GM18861 (cell line): ENCODE measurements at regions not wholly inside any gene's neighbourhood (a gene's known extent, or its start where the extent isn't known, plus 50 kb on each side); places are given as distances from the start of the nearest gene placed in this dataset.
"Not testable (repeated sequence)": the region's sequence is repeated elsewhere in the genome, so short reads cannot be mapped to it uniquely, and the experiment has no call there.

ENCODE experiments used
- ATAC-seq: cut with Tn5 transposase; IDR thresholded peaks from one replicate; pipeline ENCODE4 v1.9.1; 2021; ENCODE audit not compliant: unreplicated experiment

DNA sequence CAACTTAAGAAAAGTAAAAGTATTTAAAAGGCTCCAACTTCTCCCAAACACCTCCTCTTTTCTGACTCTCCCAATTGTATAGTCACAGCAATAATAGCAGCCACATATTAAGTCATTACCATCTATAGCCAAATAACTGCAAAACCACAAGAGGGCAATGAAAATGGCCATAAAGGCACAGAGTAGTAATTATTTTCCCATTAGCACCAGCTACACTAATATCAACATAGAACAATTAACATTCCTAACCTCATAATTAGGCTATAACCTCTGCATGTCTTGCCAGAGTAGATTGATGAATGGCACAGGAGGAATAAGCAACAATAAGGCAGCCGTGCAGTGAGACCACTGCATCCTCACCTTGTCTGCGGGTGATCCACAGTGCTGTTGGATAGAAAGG is 226.4 kb upstream of the SERP2 start:
- ATAC-seq = no peak

DNA sequence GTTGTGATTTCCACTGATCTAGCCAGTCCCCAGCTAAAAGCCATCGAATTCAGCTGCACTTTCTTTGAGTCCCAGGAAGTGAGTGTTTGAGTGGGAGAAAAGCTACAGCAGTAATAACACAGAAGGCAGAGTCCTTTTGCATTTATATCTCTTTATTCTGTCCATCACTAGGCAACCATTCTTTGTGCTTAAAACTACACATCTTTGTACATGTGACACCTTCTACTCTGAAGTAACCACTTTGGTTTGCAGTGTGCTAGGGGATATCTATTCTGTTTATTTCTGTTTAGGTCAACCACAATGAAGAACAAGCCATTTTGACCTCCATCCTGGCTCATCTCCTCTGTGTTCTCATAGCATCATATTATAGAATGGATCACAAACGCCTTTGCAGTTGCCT is 226.0 kb upstream of the SERP2 start:
- ATAC-seq = no peak

DNA sequence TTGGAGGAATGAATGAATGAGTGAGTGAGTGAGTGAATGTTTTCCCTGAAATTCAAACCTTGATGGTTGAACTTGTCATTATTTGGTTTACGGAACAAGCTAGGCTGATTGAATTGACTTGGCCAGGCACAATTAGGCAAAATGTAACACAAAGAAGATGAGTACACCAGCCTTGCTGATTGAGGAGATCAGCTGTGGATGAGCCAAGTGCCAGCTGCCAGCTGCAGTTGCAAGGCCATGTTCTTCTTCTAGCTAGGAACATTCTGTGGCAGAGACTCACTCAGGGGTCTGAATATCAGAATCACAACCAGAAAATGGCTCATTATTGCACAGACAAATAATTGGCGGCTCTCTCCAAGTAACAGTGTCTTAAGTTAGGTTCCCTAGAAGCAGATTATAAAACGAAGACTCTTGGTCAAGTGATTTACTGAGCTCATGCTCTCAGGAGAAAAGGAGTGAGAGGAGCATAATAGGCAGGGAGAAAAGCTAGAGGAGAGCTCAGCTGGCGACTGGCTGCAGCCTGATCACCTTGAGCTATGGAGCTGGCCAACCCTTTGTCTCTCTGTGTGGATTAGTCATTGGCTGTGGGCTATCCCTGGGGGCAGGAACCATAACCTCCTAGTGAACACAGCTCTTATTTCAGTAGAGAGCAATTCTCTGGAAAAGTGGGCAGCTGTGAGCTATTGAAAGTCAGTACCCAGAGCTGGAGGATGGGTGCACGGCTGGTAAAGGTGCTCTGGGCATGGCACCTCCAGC is 225.3 kb upstream of the SERP2 start:
- ATAC-seq = no peak

DNA sequence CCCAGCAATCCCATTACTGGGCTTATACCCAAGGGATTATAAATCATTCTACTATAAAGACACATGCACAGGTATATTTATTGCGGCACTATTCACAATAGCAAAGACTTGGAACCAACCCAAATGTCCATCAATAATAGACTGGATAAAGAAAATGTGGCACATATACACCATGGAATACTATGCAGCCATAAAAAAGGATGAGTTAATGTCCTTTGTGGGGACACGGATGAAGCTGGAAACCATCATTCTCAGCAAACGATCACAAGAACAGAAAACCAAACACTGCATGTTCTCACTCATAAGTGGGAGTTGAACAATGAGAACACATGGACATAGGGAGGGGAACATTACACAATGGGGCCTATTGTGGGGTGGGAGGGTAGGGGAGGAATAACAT is 224.4 kb upstream of the SERP2 start:
- not testable (repeated sequence) for ATAC-seq

DNA sequence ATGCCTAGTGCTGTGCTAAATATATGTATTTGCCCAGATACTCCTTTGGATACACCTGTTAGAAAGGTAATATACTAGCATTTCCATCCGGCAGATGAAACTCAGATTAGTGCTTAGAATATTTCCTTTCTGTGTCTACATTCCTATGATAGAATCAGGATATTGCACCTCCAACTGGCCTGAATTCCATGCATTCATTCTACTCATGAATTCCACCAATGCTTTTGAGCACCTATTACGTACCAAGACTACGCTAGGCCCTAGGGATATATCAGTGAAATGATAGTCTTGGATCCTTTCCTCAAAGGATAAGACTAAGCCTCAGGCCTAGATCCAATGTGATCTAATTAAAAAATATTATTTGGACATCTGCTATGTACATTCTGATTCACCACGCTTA is 223.8 kb upstream of the SERP2 start:
- ATAC-seq = no peak

DNA sequence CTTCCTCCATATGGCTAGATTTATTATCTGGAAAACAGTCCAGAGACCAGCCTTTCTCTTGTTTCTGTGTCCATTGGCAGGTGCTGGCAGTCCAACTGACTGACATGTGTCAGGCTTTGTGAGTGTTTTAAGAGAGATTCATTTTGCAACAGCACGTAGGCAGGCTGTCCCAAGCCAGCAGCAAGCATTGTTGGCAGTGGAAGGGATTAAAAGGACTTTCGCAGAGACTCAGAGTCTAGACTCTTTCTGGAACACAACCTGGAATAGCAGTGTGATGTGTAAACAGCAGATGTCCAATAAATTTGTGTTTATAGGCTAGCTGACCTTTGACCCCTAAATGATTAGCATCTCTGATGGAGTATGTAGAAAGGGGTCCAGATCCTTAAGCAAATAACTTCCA is 222.2 kb upstream of the SERP2 start:
- no peak for ATAC-seq

DNA sequence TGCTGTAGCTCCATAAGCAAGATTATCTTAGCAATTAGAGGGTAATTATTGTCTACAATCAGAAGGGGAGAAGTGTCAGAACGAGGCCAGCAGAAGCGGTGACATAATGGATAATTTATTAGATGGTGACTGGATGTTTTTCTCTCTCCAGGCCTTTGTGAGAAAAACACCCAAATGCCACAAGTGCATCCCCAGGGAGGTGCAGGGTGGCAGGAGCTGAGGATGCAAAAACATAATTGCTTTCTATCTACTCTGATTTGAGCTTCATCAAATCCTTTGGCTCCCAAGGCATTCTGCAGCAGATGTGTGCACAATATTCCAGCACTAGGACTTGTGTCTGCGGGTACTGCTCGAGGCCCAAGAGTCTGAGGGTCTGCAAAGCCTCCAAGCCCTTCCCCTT is 220.1 kb upstream of the SERP2 start:
- no peak for ATAC-seq

DNA sequence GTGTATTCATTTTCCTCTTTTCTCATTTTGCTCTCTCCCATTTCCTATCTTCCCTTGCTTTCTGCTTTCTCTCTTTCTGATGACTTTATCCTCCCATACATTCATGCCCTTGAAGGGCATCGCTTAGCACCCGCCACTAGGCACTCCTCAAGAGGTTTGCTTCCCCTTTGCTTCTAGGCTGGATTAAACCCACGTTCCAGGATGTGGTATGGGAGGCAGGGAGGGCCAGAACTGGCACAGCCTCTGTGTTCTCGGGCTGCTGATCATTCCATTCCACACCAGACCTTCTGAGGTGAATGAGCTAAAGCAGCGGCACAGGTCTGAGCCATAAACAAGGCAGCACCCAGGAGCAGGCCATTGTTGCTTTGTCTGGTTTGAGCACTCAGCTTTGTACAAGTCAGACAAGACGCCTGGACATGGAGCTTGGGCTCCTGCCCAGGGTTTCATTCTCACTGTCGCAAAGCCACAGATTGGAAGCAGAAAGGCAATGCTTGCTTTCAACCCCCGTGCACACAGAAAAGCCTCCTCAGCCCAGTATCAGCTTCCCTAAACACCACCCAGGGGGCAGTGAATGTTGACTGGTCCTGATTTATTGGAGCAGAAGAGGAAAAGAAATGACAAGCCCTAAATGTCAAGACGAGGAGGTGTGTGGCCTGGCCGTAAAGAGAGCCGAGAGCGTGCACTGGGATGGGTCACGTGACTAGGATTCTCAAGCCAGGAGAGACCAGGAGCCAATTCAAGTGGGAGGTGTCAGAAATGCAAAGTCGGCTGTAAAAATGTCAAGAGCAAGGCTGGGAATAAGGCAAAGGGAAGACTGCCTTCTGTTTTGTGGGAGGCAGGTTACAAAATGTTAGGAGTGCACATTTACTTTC is 218.0 kb upstream of the SERP2 start:
- ATAC-seq = no peak

DNA sequence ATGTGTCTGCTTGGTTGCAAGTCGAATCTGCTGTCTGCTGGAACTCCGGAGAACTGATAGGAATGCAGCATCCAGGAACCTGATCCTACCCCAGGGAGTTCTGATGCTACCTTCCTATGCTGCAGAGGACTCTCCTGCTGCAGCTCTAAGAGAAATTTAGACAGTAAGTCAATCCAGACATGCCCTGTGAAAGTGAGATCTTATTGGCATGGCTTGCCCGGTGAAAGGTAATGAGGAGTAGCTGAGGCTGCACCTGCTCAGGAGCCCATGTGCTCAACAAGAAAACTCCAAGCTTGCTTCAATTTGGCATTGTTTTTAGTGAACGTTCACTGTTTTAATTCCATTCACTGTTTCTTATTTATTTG is 217.3 kb upstream of the SERP2 start:
- no peak for ATAC-seq

DNA sequence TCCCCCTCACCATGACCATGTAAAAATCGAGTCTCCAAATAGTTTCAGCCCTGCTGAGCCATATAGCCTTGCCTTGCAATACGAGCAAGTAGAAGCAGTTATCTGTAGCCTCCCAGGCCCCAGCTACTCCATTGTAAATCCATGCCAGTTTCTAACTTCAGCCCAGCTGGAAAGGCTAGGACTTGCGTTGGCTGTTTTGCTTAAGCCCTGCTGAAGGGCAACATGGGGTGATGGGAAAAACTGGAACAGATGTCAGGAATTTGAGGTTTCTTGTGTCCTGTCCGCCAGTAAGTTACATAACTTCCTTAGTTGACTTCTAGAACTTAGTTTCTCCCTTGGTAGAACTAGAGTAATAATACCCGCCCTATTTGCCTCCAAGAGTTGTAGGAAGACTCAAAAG is 216.0 kb upstream of the SERP2 start:
- no peak for ATAC-seq

DNA sequence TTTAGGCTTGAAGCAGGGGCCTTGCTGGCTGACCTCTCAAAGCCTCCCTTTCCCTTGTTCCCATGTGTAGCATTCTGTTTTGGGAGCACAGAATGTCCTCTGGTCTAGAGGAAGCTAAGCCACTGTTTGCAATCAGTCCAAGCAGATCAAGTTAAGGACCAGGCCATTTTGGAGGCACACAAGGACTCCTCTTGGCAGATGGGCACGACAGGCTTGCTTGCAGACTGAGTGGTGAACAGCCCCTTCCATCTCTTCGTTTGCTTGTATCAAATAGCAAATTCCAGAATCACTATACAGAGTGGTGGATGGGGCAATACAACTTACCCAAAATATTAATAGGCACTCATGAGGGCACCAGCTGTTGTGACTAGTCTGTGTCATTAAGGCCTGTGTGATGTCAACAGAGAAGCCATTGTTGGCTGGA is 215.5 kb upstream of the SERP2 start:
- ATAC-seq = no peak

DNA sequence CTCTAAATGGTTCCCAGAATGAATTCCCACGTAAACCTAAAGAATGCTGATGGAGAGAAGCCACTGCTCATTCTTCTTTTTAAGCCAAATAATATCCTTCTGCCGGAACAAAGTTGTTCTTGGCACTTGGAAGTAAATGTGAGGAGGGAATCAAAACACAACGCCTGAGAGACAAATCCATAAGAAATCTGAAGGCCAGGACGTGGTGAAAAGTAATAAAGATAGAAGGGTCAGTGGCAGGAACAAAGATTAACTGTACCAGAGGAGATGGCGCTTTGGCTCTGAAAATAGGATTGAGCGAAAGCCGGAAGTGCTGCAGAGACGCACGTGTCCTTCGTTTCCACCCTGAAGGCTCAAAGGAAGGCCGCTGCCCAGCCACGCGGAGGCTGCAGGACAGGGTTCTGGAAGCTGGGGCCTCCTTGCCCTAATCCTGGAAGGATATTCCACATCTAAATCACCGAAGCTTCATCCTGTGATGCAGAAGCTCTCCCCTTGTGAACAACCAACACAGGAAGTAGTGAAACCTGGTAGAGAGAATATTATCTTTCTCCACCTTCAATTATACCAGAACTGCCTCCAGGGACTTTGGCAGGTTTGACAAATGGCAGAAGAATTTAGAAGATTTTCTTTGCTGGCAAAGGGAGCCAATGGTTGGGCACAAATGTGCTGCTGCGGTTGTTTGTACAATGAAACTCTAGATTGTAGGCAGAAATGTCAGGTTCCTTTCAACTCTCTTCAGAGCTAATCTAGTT is 214.6 kb upstream of the SERP2 start:
- no peak for ATAC-seq

DNA sequence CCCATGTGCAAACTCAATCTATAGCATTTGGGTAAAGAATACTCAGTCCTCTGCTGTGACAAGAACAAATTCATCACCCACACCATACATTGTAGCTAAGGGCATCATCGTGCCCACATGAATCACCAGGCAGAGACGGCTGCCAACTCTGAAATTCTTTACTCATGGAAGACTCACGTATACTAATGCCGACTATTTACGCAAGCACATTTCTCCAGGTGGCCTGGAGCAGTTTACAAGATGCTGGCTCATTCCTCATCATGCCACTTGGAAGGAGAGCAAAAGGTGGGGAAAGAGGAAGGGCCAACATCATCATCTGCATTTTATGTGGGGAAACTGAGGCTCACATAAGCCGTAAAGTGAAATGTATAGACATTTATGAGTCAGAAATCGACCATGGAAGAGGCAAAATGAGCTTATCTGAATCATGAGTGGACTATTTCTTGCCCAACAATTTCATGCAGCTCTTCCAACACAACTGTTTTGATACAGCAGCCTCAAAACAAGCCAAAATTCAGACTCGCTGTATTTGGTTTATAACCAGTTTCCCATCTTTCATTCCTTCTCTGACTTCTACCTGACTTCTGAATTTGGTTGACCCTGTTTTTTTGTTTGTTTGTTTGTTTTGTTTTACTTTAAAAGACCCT is 213.9 kb upstream of the SERP2 start:
- no peak for ATAC-seq

DNA sequence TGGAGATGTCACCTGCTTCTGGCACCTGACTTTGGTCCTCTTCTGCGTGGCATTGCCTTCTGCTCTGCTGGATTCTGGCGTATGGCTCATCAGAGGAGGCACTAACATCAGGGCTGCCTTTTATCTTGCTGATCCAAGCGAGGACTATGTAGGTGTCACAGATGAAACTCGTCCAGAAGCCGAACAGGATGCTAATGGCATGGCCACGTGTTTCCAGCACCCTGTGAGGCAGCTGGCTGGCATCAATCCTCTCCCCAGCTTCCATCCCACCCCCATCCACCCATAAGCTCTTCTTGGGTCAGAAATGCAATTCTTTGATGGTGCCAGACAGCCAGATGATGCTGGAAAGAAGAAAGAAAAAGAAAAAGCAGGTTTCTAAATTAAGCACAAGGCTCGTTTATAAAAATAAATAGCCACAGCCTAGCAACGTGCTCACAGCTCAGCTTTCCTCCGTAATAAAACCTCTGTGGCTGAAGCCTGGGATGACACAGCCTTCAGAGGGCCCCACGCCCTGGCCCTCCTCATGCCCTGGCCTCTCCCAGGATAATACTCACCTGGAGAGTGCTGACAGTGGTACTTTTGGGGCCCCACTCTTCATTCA is 212.9 kb upstream of the SERP2 start:
- no peak for ATAC-seq

DNA sequence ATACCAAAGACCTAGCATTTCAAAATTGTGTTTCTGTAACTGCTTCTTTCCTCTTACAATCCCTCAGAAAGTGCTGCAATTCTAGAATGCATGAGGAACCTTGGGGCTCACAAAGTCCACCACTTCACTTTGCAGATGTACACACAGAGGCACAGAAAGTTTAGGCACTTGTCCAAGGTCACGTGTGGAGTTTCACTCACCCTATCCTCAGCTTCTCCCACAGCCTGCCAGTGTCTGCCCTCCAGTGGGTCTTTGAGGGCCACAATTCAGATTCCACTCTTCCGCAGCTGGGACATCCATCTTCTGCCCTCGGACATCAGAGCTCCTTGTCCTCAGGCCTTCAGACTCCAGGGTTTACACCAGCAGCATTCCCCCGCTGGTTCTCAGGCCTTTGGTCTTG is 210.5 kb upstream of the SERP2 start:
- no peak for ATAC-seq

DNA sequence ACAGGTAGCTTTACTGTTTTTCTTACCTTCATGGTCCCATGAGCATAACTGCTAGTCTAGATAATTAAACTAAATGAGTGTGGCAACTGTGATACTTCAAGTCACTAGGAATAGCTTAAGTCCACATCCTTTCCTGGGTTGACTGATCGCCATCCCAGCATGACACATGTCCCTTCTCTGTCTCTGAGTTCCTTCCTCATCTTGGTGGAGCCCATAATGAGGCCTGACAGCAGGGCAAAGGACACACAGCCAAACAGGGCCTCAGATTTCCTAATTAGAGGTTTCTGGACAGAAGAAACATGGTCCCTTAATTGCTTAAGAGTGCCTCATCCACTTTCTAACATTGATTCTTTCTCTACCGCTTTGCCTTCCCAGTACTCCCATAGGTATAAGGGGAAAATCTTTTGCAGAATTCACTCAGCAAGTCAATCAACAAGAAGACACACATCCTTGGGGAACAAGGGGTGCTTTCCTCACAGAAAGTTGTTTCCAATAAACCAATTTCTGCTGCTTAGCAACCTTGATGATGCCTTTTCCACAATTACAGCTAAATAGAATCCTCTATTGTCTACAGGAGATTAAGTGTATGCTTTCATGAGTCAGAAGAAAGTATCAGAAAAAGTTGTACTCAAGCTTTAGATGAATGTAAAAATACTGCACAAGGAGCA is 208.3 kb upstream of the SERP2 start:
- ATAC-seq = no peak

DNA sequence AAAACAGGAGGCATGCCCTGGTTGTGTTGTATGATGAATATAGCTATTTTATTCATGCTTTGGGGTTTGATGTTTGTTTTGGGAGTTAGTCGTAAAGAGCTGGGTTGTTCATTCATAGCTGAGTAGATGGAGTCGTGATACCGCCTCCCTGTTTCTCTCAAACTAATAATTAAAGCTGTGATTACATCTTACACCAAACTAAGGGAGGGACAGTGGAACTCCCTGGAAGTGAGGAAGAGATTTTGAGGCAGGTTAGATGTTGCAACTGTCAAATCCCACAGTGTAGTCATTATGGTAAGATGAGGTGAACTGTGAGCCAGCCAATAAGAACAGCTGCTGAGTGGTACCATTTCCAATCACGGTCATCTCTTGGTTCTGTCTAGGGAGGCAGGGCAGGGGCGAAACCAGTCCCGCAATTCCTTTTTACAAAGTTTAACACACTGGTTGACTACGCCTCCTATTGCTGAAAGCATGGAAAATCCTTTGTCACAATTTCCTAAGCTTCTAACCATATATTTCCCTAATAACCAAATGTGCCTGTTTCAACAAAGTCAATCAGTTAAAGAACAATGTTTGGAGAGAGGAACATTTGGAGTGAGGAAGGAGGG is 207.6 kb upstream of the SERP2 start:
- no peak for ATAC-seq

DNA sequence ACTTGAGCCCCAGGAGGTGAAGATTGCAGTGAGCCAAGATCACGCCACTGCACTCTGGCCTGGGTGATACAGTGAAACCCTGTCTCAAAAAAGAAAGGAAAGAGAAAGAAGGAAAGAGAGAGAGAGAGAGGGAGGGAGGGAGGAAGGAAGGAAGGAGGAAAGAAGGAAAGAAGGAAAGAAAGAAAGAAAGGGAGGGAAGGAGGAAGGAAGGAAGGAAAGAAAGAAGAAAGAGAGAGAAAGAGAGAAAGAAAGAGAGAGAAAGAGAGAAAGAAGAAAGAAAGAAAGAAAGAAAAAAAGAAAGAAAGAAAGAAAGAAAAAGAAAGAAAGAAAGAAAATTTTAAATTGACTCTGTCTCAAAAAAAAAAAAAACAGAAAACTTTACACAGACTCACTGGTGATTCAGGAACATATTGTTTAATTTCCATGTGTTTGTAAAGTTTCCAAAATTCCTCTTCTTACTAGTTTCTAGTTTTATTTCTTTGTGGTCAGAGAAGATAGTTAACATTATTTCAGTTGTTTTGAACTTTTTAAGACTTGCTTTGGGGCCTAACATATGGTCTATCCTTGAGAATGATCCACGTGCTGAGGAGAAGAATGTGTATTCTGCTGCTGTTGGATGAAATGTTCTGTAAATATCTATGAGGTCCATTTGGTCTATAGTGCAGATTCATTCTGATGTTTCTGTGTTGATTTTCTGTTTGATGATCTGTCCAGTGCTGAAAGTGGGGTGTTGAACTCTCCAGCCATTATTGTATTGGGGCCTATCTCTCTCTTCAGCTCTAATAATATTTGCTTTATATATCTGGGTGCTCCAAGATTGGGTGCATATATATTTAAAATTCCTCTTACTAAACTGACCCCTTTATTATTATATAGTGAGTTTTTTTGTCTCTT is 204.4 kb upstream of the SERP2 start:
- no peak for ATAC-seq

DNA sequence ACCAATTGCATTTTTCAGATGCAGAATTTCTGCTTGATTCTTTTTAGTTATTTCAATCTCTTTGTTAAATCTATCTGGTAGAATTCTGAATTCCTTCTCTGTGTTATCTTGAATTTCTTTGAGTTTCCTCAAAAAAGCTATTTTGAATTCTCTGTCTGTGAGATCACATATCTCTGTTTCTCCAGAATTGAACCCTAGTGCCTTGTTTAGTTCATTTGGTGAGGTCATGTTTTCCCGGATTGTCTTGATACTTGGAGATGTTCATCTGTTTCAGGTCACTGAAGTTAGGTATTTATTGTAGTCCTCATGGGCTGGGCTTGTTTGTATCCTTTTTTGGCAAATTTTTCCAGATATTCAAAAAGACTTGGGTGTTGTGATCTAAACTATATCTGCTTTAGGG is 202.9 kb upstream of the SERP2 start:
- ATAC-seq = no peak
